ENCODE measurements at regions not wholly inside any gene's neighbourhood (a gene's known extent, or its start where the extent isn't known, plus 50 kb on each side); places are given as distances from the start of the nearest gene placed in this dataset.

GRCh38 chr10:111356571-111356970, 279.7 kb downstream of the ADRA2A start:
- no peak overlapping the region for H3K27ac ChIP-seq (ENCODE audit: low read depth, low read length)
- POLR2A ChIA-PET (ENCODE audit: partially characterized antibody): no interaction called here
- H3K9me3 ChIP-seq (ENCODE audit: insufficient read depth in 2 of 2, low read depth in 1 of 2, low read length in 1 of 2): no peaks in the 10 kb centered on the region
- H3K4me2 ChIP-seq (ENCODE audit: insufficient read depth in 1 of 2, low read depth in 2 of 2, low read length in 2 of 2): no peak overlapping the region
- WGBS, 2 experiments (ENCODE audit: extremely low coverage in 1 of 2, insufficient coverage in 1 of 2, insufficient read length in 1 of 2, insufficient replicate concordance in 2 of 2, low coverage in 1 of 2, low lambda C conversion rate in 2 of 2, missing lambda C conversion rate in 1 of 2): 90% methylated on average over 3 of the region's 3 CpGs; no CpG with 5 or more reads in 1 of the 2 experiments
- no peaks in the 10 kb centered on the region for H3K79me1 ChIP-seq (ENCODE audit: low read depth, low read length)
- H4K5ac ChIP-seq (ENCODE audit: insufficient read length, low read depth, low read length): no peak overlapping the region
- H2BK120ac ChIP-seq (replicated peaks; ENCODE audit: low read depth, low read length): no peak overlapping the region
- H3K79me2 ChIP-seq (ENCODE audit: control insufficient read depth in 1 of 2, insufficient read depth in 2 of 2, low read length in 2 of 2): no peaks in the 10 kb centered on the region
- H4K8ac ChIP-seq (ENCODE audit: extremely low read depth, insufficient read depth, low read length): no peak overlapping the region
- no peak overlapping the region for H2AK5ac ChIP-seq (ENCODE audit: low read depth, low read length)
- H2BK15ac ChIP-seq (ENCODE audit: low read length): no peak overlapping the region
- CTCF ChIA-PET (ENCODE audit: partially characterized antibody): interaction anchor here (1.0 to 2.0 kb wide), 4 partner anchors 12 to 75 kb away, joined by 3 to 6 read pairs (median 5); no protein-coding TSS in a partner anchor
- H3K36me3 ChIP-seq (ENCODE audit: control insufficient read depth in 2 of 4, insufficient read depth in 4 of 4, low read length in 3 of 4): no peaks in the 10 kb centered on the region
- no peak overlapping the region for H3K14ac ChIP-seq (ENCODE audit: insufficient read length)
- no peaks in the 10 kb centered on the region for H3K23me2 ChIP-seq (ENCODE audit: low read depth, low read length)
- no peak overlapping the region for H3K23ac ChIP-seq (ENCODE audit: insufficient read length)
- H3K9ac ChIP-seq (replicated peaks in 1 of 4; ENCODE audit: extremely low read depth in 1 of 4, low read depth in 3 of 4, low read length in 3 of 4): no peak overlapping the region
- H4K91ac ChIP-seq (replicated peaks; ENCODE audit: insufficient read length, low read length): no peak overlapping the region
- H4K20me1 ChIP-seq (replicated peaks in 1 of 2; ENCODE audit: control insufficient read depth in 1 of 2, insufficient read depth in 2 of 2, low read length in 2 of 2): no peaks in the 10 kb centered on the region
- H2BK20ac ChIP-seq (ENCODE audit: low read length): no peak overlapping the region
- H2BK12ac ChIP-seq (ENCODE audit: low read depth, low read length): no peak overlapping the region
- H3K18ac ChIP-seq (ENCODE audit: extremely low read depth, low read length): no peak overlapping the region
- TF ChIP-seq CHD2 (IDR thresholded peaks at IDR 0.05; ENCODE audit: low read length) (no peak), CTCF (IDR thresholded peaks at IDR 0.05; ENCODE audit: control extremely low read depth in 1 of 3, insufficient read depth in 1 of 3, low read depth in 1 of 3, low read length in 3 of 3) (no peak)
- FAIRE-seq (no peak), DNase-seq (ENCODE audit: low read depth in 1 of 2, low spot score in 2 of 2) (no peak)
- H3K56ac ChIP-seq (replicated peaks; ENCODE audit: insufficient read length, low read depth, low read length): no peak overlapping the region
- no peak overlapping the region for H3K4me3 ChIP-seq (ENCODE audit: extremely low read depth in 1 of 4, insufficient read depth in 2 of 4, low read depth in 3 of 4, low read length in 4 of 4)
- peaks cover 0 to 1% (median 0%) of the 10 kb centered on the region in 4 experiments; a peak in 1 of 7 replicates for H3K27me3 ChIP-seq (replicated peaks in 1 of 4; ENCODE audit: control insufficient read depth in 3 of 4, extremely low read depth in 1 of 4, insufficient read depth in 3 of 4, low read length in 3 of 4)
- no peak overlapping the region for H3K4ac ChIP-seq (replicated peaks; ENCODE audit: insufficient read length, low read depth, low read length)
- no peaks in the 10 kb centered on the region for H3K4me1 ChIP-seq (replicated peaks in 1 of 4; ENCODE audit: control insufficient read depth in 3 of 4, insufficient read depth in 4 of 4, low read length in 3 of 4)
- H2AFZ ChIP-seq (ENCODE audit: low read length): no peak overlapping the region
- no peak overlapping the region for H2BK5ac ChIP-seq (ENCODE audit: low read depth, low read length)

All from H1 (cell line).